ENCODE measurements at regions not wholly inside any gene's neighbourhood (a gene's known extent, or its start where the extent isn't known, plus 50 kb on each side); places are given as distances from the start of the nearest gene placed in this dataset.

GRCh38 chr2:104090407-104090806, 763.5 kb upstream of the POU3F3 start:
- no peak for DNase-seq (ENCODE audit: extremely low spot score)

DNA sequence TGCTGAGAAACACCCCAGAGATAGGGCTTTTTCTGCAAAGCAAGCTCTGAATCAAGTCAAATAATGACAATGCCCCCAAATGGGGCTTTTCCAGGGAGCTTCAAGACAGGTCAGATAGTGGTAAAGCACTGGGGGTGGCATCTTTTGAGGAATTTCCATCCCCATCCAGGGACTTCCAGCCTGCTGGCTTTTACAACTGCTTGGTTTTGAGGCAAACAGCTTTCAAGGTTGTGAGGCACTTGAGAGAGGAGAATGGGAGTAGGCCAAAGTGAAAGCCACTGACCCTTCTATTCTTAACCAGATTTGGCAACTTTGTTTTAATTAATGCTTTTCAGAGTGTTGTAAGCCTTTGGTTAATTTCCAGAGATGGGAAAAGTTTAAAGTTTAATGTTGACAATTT, 762.0 kb upstream of the POU3F3 start:
- ChIA-PET CTCF (no interaction called here), POLR2A (no interaction called here)
- no peak for DNase-seq (ENCODE audit: extremely low spot score)
- TF ChIP-seq LEF1 (IDR thresholded peaks at IDR 0.05; ENCODE audit: borderline replicate concordance) (no peak), NFRKB (IDR thresholded peaks at IDR 0.05) (no peak), FOXK2 (IDR thresholded peaks at IDR 0.05) (no peak), PKNOX1 (IDR thresholded peaks at IDR 0.05) (no peak), BHLHE40 (IDR thresholded peaks at IDR 0.05; ENCODE audit: borderline replicate concordance) (no peak), SP1 (IDR thresholded peaks at IDR 0.05) (no peak), ARNT (IDR thresholded peaks at IDR 0.05) (no peak), ZNF384 (IDR thresholded peaks at IDR 0.05) (no peak), HDGF (IDR thresholded peaks at IDR 0.05; ENCODE audit: borderline replicate concordance) (no peak), CTBP1 (IDR thresholded peaks at IDR 0.05; ENCODE audit: borderline replicate concordance) (no peak), SUZ12 (IDR thresholded peaks at IDR 0.05) (no peak), FOXM1 (IDR thresholded peaks at IDR 0.05; ENCODE audit: borderline replicate concordance) (no peak), ELF4 (IDR thresholded peaks at IDR 0.05) (no peak), TARDBP (IDR thresholded peaks at IDR 0.05) (no peak)

More at GRCh38 chr2:104090407-104090806, 763.5 kb upstream of the POU3F3 start:
- TF ChIP-seq ELF4 (IDR thresholded peaks at IDR 0.05) (no peak), PKNOX1 (IDR thresholded peaks at IDR 0.05) (no peak), FOXK2 (IDR thresholded peaks at IDR 0.05) (no peak), LEF1 (IDR thresholded peaks at IDR 0.05; ENCODE audit: borderline replicate concordance) (no peak), ARNT (IDR thresholded peaks at IDR 0.05) (no peak), SUZ12 (IDR thresholded peaks at IDR 0.05) (no peak), CTBP1 (IDR thresholded peaks at IDR 0.05; ENCODE audit: borderline replicate concordance) (no peak), TARDBP (IDR thresholded peaks at IDR 0.05) (no peak), BHLHE40 (IDR thresholded peaks at IDR 0.05; ENCODE audit: borderline replicate concordance) (no peak), HDGF (IDR thresholded peaks at IDR 0.05; ENCODE audit: borderline replicate concordance) (no peak), FOXA1 (IDR thresholded peaks at IDR 0.05) (no peak)
- CTCF ChIA-PET = no interaction called here
- POLR2A ChIA-PET = no interaction called here

DNA sequence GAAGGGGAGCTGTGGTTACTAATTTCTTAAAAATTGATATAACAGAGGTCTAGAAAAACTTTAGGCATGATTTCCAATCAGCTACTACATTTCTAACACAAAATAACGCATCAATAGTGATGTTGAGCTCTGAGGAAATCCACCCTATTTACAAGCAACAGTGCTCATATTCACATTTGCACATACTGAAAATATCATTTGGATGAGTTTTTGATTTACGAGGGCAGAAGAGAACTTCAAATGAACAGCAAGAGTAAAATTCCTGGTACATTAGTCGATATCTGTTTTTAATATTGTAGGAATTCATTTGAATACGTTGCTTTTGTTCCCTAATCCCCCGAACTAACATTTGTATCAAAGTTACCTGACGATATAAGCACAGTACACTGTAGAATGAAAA, 761.0 kb upstream of the POU3F3 start:
- no peak for DNase-seq (ENCODE audit: extremely low spot score)
- no peak for TF ChIP-seq BHLHE40 (IDR thresholded peaks at IDR 0.05; ENCODE audit: borderline replicate concordance)
- TF ChIP-seq NFRKB (IDR thresholded peaks at IDR 0.05) = no peak
- TF ChIP-seq SUZ12 (IDR thresholded peaks at IDR 0.05) = no peak
- TF ChIP-seq TARDBP (IDR thresholded peaks at IDR 0.05) = no peak
- no peak for TF ChIP-seq CTBP1 (IDR thresholded peaks at IDR 0.05; ENCODE audit: borderline replicate concordance)
- no peak for TF ChIP-seq ARNT (IDR thresholded peaks at IDR 0.05)
- no peak for TF ChIP-seq PKNOX1 (IDR thresholded peaks at IDR 0.05)
- TF ChIP-seq ZNF384 (IDR thresholded peaks at IDR 0.05) = no peak
- POLR2A ChIA-PET = no interaction called here
- CTCF ChIA-PET = no interaction called here

GRCh38 chr2:104102615-104103014, 751.3 kb upstream of the POU3F3 start:
- no peak for DNase-seq (ENCODE audit: extremely low spot score)
- CTCF ChIA-PET = no interaction called here
- TF ChIP-seq HDGF (IDR thresholded peaks at IDR 0.05; ENCODE audit: borderline replicate concordance) = no peak
- TF ChIP-seq NFRKB (IDR thresholded peaks at IDR 0.05) = no peak
- no peak for TF ChIP-seq ELF4 (IDR thresholded peaks at IDR 0.05)
- TF ChIP-seq L3MBTL2 (conservative IDR thresholded peaks at IDR 0.05) = no peak
- POLR2A ChIA-PET = no interaction called here

DNA sequence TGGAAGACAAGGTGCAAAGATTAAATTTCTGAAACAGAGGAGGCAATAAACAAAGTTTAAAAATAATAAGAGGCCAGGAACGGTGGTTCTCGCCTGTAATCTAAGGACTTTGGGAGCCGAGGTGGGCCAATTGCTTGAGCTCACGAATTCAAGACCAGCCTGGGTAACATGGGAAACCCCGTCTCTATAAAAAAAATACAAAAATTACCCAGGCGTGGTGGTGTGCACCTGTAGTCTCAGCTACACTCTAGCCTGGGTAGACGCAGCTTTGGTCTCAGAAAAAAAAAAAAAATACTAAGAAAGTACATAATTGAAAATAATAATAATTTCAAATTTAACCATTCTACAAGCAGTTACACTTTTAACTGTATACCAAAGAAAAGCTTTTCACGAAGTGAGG, 744.6 kb upstream of the POU3F3 start:
- ChIA-PET POLR2A (no interaction called here), CTCF (no interaction called here)
- DNase-seq (ENCODE audit: extremely low spot score) = no peak
- TF ChIP-seq L3MBTL2 (conservative IDR thresholded peaks at IDR 0.05) = no peak
- TF ChIP-seq LEF1 (IDR thresholded peaks at IDR 0.05; ENCODE audit: borderline replicate concordance) = no peak
- no peak for TF ChIP-seq ARNT (IDR thresholded peaks at IDR 0.05)
- TF ChIP-seq HDGF (IDR thresholded peaks at IDR 0.05; ENCODE audit: borderline replicate concordance) = no peak
- no peak for TF ChIP-seq SUZ12 (IDR thresholded peaks at IDR 0.05)

DNA sequence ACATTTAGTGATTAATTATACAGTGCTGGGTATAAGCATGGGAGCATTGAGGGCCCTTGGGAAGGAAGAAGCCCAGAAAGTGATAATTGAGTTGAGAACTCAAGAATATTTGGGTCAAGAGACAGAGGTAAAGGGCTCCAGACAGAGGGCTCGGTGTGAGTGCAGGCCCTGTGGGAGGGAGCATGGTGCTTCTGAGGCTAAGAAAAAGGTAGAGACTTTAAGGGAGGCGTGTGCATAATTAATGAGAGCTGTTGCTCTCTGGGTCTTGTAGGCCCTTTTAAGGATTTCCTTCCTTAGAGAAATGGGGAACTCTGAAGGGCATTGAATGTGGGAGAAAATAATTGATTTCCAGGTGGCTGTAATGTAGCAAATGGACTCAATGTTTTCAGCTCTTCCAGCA, 735.0 kb upstream of the POU3F3 start:
- POLR2A ChIA-PET = no interaction called here
- CTCF ChIA-PET = no interaction called here
- no peak for DNase-seq (ENCODE audit: extremely low spot score)
- TF ChIP-seq PKNOX1 (IDR thresholded peaks at IDR 0.05) (no peak), L3MBTL2 (conservative IDR thresholded peaks at IDR 0.05) (no peak), SUZ12 (IDR thresholded peaks at IDR 0.05) (no peak), ARNT (IDR thresholded peaks at IDR 0.05) (no peak), BHLHE40 (IDR thresholded peaks at IDR 0.05; ENCODE audit: borderline replicate concordance) (no peak), FOXM1 (IDR thresholded peaks at IDR 0.05; ENCODE audit: borderline replicate concordance) (no peak), HDGF (IDR thresholded peaks at IDR 0.05; ENCODE audit: borderline replicate concordance) (no peak)

GRCh38 chr2:104120171-104120570, 733.7 kb upstream of the POU3F3 start:
- no peak for DNase-seq (ENCODE audit: extremely low spot score)
- CTCF ChIA-PET = no interaction called here
- POLR2A ChIA-PET = no interaction called here
- TF ChIP-seq FOXM1 (IDR thresholded peaks at IDR 0.05; ENCODE audit: borderline replicate concordance) (no peak), SUZ12 (IDR thresholded peaks at IDR 0.05) (no peak), BHLHE40 (IDR thresholded peaks at IDR 0.05; ENCODE audit: borderline replicate concordance) (no peak), ELF4 (IDR thresholded peaks at IDR 0.05) (no peak), LEF1 (IDR thresholded peaks at IDR 0.05; ENCODE audit: borderline replicate concordance) (no peak), TARDBP (IDR thresholded peaks at IDR 0.05) (no peak), CTBP1 (IDR thresholded peaks at IDR 0.05; ENCODE audit: borderline replicate concordance) (no peak), HDGF (IDR thresholded peaks at IDR 0.05; ENCODE audit: borderline replicate concordance) (no peak), ZNF384 (IDR thresholded peaks at IDR 0.05) (no peak), FOXK2 (IDR thresholded peaks at IDR 0.05) (no peak), ARNT (IDR thresholded peaks at IDR 0.05) (no peak), NFRKB (IDR thresholded peaks at IDR 0.05) (no peak), FOXA1 (IDR thresholded peaks at IDR 0.05) (no peak), L3MBTL2 (conservative IDR thresholded peaks at IDR 0.05) (no peak), PKNOX1 (IDR thresholded peaks at IDR 0.05) (no peak), SP1 (IDR thresholded peaks at IDR 0.05) (no peak)
